OCI-LY3 (cell line): ENCODE measurements at regions not wholly inside any gene's neighbourhood (a gene's known extent, or its start where the extent isn't known, plus 50 kb on each side); places are given as distances from the start of the nearest gene placed in this dataset.

Experiments
- EZH2phosphoT487 ChIP-seq: fragments of 200-600 bp; shearing (Covaris generic); IDR thresholded peaks from 2 replicates; pipeline ENCODE4 v1.6.1; 2018; ENCODE audit warnings: antibody characterized with exemption, mixed run types, low read depth
- TF ChIP-seq, protein P1 (sequence below): fragments of 200-600, 300-600 bp; sonication (generic); IDR thresholded peaks from 2 replicates; pipeline ENCODE4 v1.5.1; 2014; ENCODE audit warnings: antibody characterized with exemption, low read length, low read depth

DNA sequence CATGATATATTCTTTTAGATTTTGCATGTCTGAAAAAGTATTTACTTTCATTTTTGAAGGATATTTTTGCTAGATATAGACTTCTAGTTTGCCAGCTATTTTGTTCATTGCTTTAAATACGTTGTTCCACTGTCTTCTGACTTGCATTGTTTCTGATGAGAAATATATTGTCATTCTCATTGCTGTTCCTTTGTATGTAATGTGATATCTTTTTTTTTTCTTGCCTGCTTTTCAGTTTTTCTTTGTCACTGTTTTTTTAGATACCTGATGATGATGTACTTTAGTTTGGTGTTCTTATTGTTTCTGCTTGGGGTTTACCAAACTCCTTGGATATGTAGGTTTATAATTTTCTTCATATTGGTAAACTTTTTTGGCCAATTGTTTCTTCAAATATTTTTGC, 107.9 kb downstream of the SNAPC1 start:
- TF ChIP-seq, protein P1, sequence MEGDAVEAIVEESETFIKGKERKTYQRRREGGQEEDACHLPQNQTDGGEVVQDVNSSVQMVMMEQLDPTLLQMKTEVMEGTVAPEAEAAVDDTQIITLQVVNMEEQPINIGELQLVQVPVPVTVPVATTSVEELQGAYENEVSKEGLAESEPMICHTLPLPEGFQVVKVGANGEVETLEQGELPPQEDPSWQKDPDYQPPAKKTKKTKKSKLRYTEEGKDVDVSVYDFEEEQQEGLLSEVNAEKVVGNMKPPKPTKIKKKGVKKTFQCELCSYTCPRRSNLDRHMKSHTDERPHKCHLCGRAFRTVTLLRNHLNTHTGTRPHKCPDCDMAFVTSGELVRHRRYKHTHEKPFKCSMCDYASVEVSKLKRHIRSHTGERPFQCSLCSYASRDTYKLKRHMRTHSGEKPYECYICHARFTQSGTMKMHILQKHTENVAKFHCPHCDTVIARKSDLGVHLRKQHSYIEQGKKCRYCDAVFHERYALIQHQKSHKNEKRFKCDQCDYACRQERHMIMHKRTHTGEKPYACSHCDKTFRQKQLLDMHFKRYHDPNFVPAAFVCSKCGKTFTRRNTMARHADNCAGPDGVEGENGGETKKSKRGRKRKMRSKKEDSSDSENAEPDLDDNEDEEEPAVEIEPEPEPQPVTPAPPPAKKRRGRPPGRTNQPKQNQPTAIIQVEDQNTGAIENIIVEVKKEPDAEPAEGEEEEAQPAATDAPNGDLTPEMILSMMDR = no peak
- TF ChIP-seq EZH2phosphoT487 = no peak
